Activated CD4-positive, alpha-beta T cell treated with anti-CD3 and anti-CD28 coated beads, Interleukin-2, amount 10 ng/mL, durations not matched to agents 7 days and 5 days (primary cell): ENCODE measurements at regions not wholly inside any gene's neighbourhood (a gene's known extent, or its start where the extent isn't known, plus 50 kb on each side); places are given as distances from the start of the nearest gene placed in this dataset.

Experiments
- CTCF ChIA-PET: fragments of 350-600 bp; sonication (Branson Sonifier 250); formaldehyde crosslinking; loops from one replicate; lab custom pipeline; 2021; ENCODE audit warnings: antibody characterized with exemption; lab: Charles Lee
- POLR2A ChIA-PET: fragments of 350-600 bp; sonication (Branson Sonifier 250); formaldehyde crosslinking; loops from one replicate; lab custom pipeline; 2021; ENCODE audit warnings: antibody characterized with exemption; lab: Charles Lee
- DNase-seq: peaks from one replicate; pipeline ENCODE4 v3.0.0-alpha.2; 2020
- H3K27ac Mint-ChIP-seq: one replicate; pipeline ENCODE4 v1.8.0; 2021; ENCODE audit warnings: mild to moderate bottlenecking, moderate library complexity, mixed read lengths
- H3K27me3 Mint-ChIP-seq: one replicate; pipeline ENCODE4 v1.8.0; 2021; ENCODE audit warnings: mixed read lengths
- H3K36me3 Mint-ChIP-seq: one replicate; pipeline ENCODE4 v1.8.0; 2021; ENCODE audit warnings: low read depth, mixed read lengths
- H3K4me1 Mint-ChIP-seq: one replicate; pipeline ENCODE4 v1.8.0; 2021; ENCODE audit warnings: mixed read lengths
- H3K4me3 Mint-ChIP-seq: one replicate; pipeline ENCODE4 v1.8.0; 2021; ENCODE audit warnings: mild to moderate bottlenecking, moderate library complexity, mixed read lengths
- H3K9me3 Mint-ChIP-seq: one replicate; pipeline ENCODE4 v1.8.0; 2021; ENCODE audit warnings: mixed read lengths

DNA sequence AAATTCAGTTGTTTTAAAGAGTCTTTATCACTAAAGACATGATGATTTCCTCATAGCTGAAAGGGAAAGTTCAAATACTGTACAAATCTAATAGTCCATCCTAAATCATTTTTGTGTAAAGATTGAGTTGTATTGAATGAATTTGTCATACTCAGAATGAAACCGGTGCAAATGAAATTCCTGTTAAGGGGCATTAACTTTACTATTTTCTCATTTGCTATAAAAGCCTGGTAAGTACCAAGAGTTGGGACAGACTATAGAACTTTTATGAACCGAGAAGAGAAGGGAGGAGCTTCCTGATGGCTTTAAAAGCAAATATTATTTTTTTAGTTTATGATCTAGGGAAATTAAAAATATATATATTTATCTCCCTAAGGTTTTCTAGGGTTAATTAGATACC lies 260.0 kb upstream of the AKR1E2 start:
- Mint-ChIP-seq H3K27me3 (peaks cover 15% of the 10 kb centered on the region), H3K36me3 (no peaks in the 10 kb centered on the region), H3K27ac (no peak overlapping the region), H3K9me3 (no peaks in the 10 kb centered on the region), H3K4me3 (no peak overlapping the region), H3K4me1 (no peaks in the 10 kb centered on the region)
- CTCF ChIA-PET: interaction anchor here (1.3 kb wide), 1 partner anchor 9 kb away, joined by 3 read pairs; no protein-coding TSS in a partner anchor
- POLR2A ChIA-PET: no interaction called here
- DNase-seq: no peak

DNA sequence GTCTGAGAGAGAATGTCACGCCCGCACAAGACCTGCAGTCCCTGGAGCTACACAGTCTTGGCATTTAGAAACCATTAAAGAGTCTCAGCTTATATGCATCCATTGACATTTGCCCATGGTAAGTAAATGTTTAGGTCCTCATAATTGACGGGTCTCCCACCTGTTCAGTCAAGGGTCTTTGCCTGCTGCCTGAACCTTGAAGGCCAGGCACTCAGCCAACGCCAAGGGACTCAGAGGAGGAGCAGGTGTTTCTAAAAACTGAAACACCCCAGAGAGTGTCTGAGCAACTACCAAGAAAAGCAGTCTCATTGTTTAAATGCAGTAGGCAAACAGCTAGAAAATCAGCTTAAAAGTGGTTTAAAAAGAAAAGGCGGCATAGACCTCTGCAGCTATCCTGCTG lies 264.7 kb upstream of the AKR1E2 start:
- CTCF ChIA-PET: no interaction called here

DNA sequence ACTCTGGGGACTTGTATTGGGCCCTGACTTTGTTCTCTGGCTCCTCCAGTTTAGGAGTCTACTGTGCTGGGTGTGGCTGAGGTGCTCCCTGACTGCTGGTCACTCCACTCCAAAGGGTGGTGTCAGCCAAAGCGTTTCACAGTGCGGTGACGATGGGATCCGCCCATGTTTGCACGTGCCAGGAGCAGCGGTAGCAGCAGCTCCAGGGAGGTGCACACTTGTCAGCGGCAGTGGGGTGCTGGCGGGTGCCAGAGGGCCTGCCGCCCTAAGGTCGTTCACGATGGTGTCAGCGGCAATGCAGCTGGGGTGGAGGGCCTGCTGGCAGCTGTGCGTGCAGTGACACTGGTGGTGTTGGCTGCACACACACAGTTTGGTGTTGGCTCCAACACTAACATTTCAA lies 268.5 kb upstream of the AKR1E2 start:
- Mint-ChIP-seq H3K36me3 (no peaks in the 10 kb centered on the region), H3K4me1 (no peaks in the 10 kb centered on the region), H3K27ac (no peak overlapping the region), H3K9me3 (no peaks in the 10 kb centered on the region), H3K4me3 (no peak overlapping the region), H3K27me3 (peaks cover 30% of the 10 kb centered on the region)
- CTCF ChIA-PET: interaction anchor here (1.2 kb wide), 1 partner anchor 9 kb away, joined by 3 read pairs; no protein-coding TSS in a partner anchor
- POLR2A ChIA-PET: no interaction called here
- DNase-seq: no peak

More for the DNA sequence above, 264.7 kb upstream of the AKR1E2 start:
- Mint-ChIP-seq H3K36me3 (no peaks in the 10 kb centered on the region), H3K4me1 (no peaks in the 10 kb centered on the region), H3K9me3 (no peaks in the 10 kb centered on the region), H3K4me3 (no peak overlapping the region), H3K27me3 (peaks cover 18% of the 10 kb centered on the region), H3K27ac (no peak overlapping the region)
- POLR2A ChIA-PET: no interaction called here
- DNase-seq: no peak

DNA sequence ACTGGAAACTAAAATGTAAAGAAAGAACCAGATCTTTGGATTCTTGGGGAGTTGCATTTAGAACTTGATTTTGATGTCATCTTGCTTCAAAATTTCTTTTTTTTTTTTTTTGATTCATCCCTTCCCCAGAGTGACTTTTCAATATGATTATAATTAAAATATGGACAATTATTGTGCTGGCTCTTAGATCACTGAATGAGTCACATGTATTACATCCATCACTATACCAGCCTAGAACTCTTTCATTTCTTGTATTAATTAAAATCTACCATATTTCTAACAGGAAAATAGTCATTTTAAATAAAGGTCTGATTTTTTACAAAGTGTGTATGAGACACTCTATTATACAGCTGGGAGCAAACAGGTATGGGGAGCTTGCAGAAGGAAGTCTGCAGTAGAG lies 269.5 kb upstream of the AKR1E2 start:
- DNase-seq: no peak
- POLR2A ChIA-PET: no interaction called here
- Mint-ChIP-seq H3K27ac (no peak overlapping the region), H3K4me1 (no peaks in the 10 kb centered on the region), H3K4me3 (no peak overlapping the region), H3K27me3 (peaks cover 27% of the 10 kb centered on the region), H3K36me3 (no peaks in the 10 kb centered on the region), H3K9me3 (no peaks in the 10 kb centered on the region)
- CTCF ChIA-PET: no interaction called here

DNA sequence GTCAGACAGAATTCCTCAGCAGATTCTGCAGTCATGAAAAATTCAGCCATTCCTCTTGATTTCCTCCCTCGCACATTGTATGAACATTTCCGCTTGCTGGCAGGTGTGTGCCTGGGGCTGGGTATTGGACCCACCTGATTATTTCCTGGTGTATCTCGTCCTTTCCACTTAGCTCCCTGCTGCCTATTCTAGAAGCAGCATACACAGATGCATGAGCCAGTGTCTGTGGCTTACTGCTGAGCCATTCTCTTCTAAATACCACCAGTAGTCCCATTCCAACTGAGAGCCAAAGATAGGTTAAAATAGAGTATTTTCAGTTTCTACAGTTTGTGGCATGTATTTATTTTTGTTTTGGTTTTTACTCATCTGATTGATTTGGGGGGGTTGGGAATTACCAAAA lies 270.1 kb upstream of the AKR1E2 start:
- no peak for DNase-seq
- H3K4me3 Mint-ChIP-seq: no peak overlapping the region
- no peak overlapping the region for H3K27ac Mint-ChIP-seq
- POLR2A ChIA-PET: no interaction called here
- peaks cover 26% of the 10 kb centered on the region for H3K27me3 Mint-ChIP-seq
- no peaks in the 10 kb centered on the region for H3K36me3 Mint-ChIP-seq
- H3K4me1 Mint-ChIP-seq: no peaks in the 10 kb centered on the region
- CTCF ChIA-PET: no interaction called here
- no peaks in the 10 kb centered on the region for H3K9me3 Mint-ChIP-seq

DNA sequence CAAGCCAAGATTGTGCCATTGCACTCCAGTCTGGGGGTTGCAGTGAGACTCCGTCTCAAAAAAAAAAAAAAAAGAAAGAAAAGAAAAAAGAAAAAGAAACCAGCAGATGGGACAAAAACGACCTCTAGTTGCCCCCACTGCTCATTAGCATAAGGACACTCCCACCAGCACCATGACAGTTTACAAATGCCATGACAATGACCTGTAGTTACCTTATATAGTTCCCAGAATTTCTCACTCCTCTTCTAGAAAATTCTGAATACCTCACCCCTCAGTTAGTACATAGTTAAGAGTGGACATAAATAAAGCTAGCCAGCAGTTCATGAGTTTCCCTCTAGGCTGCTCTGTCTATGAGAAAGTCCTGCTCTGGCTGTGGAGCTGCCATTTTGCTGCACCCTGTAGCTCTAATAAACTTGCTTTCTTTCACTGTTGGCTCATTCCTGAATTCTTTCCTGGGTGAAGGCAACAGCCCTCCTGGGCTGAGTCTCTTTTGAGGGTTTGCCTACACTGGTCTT lies 276.8 kb upstream of the AKR1E2 start:
- POLR2A ChIA-PET: interaction anchor here (0.5 kb wide), 1 partner anchor 173 kb away, joined by 3 read pairs; no protein-coding TSS in a partner anchor
- no peak for DNase-seq
- Mint-ChIP-seq H3K9me3 (no peaks in the 10 kb centered on the region), H3K36me3 (no peaks in the 10 kb centered on the region), H3K27me3 (peaks cover 28% of the 10 kb centered on the region), H3K4me1 (peaks cover 7% of the 10 kb centered on the region), H3K27ac (no peak overlapping the region), H3K4me3 (no peak overlapping the region)
- CTCF ChIA-PET: interaction anchor here (0.6 to 1.3 kb wide), 3 partner anchors 9 to 167 kb away, joined by 3 read pairs; no protein-coding TSS in a partner anchor

DNA sequence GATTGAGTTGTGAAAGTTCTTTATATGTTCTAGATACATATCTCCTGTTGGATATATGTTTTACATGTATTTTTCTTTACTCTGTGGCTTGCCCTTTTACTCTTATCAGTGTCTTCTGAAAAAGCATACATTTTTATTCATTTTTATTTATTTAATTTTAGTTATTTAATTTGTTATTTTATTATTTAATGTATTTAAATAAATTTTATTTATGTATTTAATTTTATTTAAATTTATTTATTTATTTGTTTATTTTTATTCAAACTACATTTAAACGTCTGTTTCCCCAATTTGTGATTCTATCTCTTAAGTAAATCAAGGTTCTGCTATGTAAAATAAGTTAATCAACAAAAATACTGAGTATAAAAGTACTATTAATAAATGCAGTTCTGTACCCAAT lies 279.1 kb upstream of the AKR1E2 start:
- CTCF ChIA-PET: interaction anchor here (1.4 kb wide), 1 partner anchor 16 kb away, joined by 3 read pairs; no protein-coding TSS in a partner anchor
- Mint-ChIP-seq H3K27ac (no peak overlapping the region), H3K9me3 (no peaks in the 10 kb centered on the region), H3K36me3 (no peaks in the 10 kb centered on the region), H3K4me3 (no peak overlapping the region), H3K27me3 (peaks cover 18% of the 10 kb centered on the region), H3K4me1 (peaks cover 7% of the 10 kb centered on the region)
- POLR2A ChIA-PET: no interaction called here
- no peak for DNase-seq

DNA sequence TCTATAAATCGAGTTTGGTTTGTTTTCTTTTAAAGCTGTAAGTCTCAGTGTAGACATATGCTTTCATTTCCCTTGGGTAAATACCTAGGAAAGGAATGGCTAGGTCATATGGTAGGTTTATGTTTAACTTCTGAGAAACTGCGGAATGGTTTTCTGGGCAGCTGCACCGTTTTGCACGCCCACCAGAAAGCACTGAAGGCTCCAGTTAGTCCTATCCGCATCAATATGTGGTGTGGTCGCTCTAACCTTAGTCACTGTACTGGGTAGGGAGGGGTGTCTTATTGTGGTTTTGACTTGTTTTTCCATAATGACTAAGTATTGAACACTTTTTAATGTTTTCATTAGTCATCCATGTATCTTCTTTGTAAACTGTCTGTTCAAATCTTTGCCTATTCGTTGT lies 279.5 kb upstream of the AKR1E2 start:
- peaks cover 20% of the 10 kb centered on the region for H3K27me3 Mint-ChIP-seq
- H3K36me3 Mint-ChIP-seq: no peaks in the 10 kb centered on the region
- no peak overlapping the region for H3K27ac Mint-ChIP-seq
- POLR2A ChIA-PET: no interaction called here
- CTCF ChIA-PET: interaction anchor here (1.4 kb wide), 1 partner anchor 16 kb away, joined by 3 read pairs; no protein-coding TSS in a partner anchor
- H3K4me1 Mint-ChIP-seq: peaks cover 7% of the 10 kb centered on the region
- DNase-seq: no peak
- no peak overlapping the region for H3K4me3 Mint-ChIP-seq
- no peaks in the 10 kb centered on the region for H3K9me3 Mint-ChIP-seq

DNA sequence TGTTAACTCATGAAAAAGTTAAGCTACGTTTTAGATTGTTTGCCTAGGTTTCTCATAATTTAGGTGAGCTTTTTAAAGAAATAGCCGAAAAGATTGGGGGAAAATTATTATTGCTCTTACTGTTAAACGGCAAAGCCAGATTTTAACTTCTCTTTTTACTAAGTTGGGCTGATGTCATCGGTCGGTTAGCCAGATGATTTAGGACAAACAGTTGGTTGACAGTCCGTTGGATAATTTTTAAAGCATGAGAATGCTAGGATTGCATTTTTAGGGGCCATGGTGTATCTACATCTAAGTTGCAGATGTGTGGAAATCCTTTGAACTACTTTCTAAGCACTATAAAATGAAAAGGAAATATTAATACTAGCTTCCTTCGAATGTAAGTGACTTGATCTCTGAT lies 280.9 kb upstream of the AKR1E2 start:
- Mint-ChIP-seq H3K27ac (no peak overlapping the region), H3K4me1 (peaks cover 7% of the 10 kb centered on the region), H3K27me3 (peaks cover 20% of the 10 kb centered on the region), H3K4me3 (no peak overlapping the region), H3K9me3 (no peaks in the 10 kb centered on the region), H3K36me3 (no peaks in the 10 kb centered on the region)
- ChIA-PET POLR2A (no interaction called here), CTCF (interaction anchor here (0.7 kb wide), 1 partner anchor 59 kb away, joined by 3 read pairs; no protein-coding TSS in a partner anchor)
- DNase-seq: no peak

DNA sequence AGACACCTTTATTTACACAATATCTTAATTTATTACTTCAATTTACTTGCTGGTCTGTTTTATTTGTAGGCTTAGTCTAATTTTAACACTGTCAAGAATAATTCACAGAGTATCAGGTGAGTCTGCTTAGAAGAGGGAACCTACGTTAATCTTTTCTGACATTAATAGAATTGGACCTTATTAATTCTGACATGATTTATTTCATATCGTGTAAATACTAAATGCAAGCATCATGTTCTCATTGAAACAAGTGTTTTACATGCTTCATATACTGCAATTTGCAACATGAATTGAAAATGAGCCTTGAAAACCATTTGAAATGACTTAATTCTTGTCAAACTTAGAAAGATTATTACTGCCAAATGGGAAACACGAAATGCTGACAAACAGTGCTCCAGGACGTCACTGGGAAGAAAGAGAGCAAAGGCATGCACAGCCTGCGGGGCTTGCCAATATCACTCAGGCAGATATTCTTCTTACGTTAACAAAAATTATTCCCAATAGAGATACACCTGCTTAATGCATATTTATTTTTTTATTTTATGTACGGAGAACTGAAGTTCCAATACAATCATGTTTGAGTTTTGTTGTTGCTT lies 282.0 kb upstream of the AKR1E2 start:
- ChIA-PET CTCF (no interaction called here), POLR2A (no interaction called here)
- H3K4me1 Mint-ChIP-seq: peaks cover 7% of the 10 kb centered on the region
- no peak for DNase-seq
- no peak overlapping the region for H3K27ac Mint-ChIP-seq
- H3K36me3 Mint-ChIP-seq: no peaks in the 10 kb centered on the region
- H3K27me3 Mint-ChIP-seq: peaks cover 20% of the 10 kb centered on the region
- H3K9me3 Mint-ChIP-seq: no peaks in the 10 kb centered on the region
- no peak overlapping the region for H3K4me3 Mint-ChIP-seq

DNA sequence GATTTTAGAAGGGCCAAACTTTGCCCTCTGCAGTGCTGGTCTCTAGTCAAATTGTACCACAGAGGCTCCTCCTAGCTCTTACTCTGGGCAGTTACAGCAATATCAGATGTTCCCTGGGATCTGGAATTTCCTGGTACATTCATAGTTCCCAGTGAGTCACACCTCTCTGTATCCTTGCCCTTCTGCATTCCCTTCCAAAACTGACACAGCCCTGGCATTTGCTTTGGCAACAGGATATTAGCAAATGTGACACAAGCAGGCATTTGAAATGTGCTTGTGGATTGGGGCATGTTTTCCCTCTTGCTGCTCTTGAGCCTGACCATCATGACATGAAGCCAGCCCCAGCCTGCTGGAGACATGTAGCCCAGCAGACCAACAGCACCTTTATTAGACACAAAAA lies 284.7 kb upstream of the AKR1E2 start:
- peaks cover 18% of the 10 kb centered on the region for H3K27me3 Mint-ChIP-seq
- H3K9me3 Mint-ChIP-seq: no peaks in the 10 kb centered on the region
- no peaks in the 10 kb centered on the region for H3K36me3 Mint-ChIP-seq
- H3K27ac Mint-ChIP-seq: no peak overlapping the region
- H3K4me1 Mint-ChIP-seq: peaks cover 2% of the 10 kb centered on the region
- DNase-seq: no peak
- no peak overlapping the region for H3K4me3 Mint-ChIP-seq
- CTCF ChIA-PET: no interaction called here
- POLR2A ChIA-PET: no interaction called here

DNA sequence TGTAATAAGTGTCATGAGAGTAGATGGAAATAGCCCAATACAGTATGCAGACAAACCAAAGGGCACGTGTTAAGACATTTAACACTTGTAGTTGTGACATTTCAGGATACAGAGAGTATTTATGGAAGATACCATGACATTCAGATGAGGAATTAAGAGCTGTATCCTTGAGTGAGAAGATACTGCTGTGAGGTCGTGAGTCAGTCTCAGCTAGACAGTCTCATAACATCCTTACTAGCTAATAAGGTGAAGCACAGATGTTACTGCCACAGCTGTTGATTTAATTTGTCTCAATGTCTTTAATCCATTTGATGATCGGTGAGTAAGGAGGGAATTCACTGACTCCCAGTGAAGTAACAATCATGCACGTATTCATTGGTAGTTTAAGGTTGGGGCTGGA lies 288.0 kb upstream of the AKR1E2 start:
- Mint-ChIP-seq H3K9me3 (no peaks in the 10 kb centered on the region), H3K4me3 (no peak overlapping the region), H3K27me3 (peaks cover 5% of the 10 kb centered on the region), H3K36me3 (no peaks in the 10 kb centered on the region), H3K27ac (no peak overlapping the region), H3K4me1 (no peaks in the 10 kb centered on the region)
- ChIA-PET POLR2A (no interaction called here), CTCF (interaction anchor here (0.7 kb wide), 1 partner anchor 766 kb away, joined by 3 read pairs; no protein-coding TSS in a partner anchor)
- no peak for DNase-seq

DNA sequence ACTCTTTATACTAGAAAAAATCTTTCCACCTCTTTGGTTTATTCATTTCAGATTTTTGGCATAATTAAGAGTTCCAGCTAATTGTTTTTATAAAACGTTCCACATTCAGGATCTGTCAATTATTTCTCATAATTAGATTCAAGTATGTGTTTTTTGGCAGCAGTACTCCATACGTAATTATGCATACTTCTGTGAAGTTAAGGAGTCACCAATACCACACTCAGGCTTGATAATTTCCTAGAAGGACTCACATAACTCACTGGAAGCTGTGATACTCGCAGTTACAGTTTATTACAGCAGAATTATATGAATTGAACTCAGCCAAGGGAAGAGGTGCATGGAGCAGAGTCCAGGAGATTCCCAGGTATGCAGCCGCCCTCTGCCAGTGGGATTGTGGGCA lies 290.5 kb upstream of the AKR1E2 start:
- CTCF ChIA-PET: no interaction called here

More for the DNA sequence above, 290.5 kb upstream of the AKR1E2 start:
- no peaks in the 10 kb centered on the region for H3K4me1 Mint-ChIP-seq
- no peaks in the 10 kb centered on the region for H3K9me3 Mint-ChIP-seq
- DNase-seq: no peak
- no peak overlapping the region for H3K27ac Mint-ChIP-seq
- H3K4me3 Mint-ChIP-seq: no peak overlapping the region
- H3K27me3 Mint-ChIP-seq: peaks cover 4% of the 10 kb centered on the region
- no peaks in the 10 kb centered on the region for H3K36me3 Mint-ChIP-seq
- POLR2A ChIA-PET: interaction anchor here (0.6 kb wide), 1 partner anchor 651 kb away, joined by 4 read pairs; no protein-coding TSS in a partner anchor
